Parathyroid adenoma (tissue), 2 donors: ENCODE measurements at regions not wholly inside any gene's neighbourhood (a gene's known extent, or its start where the extent isn't known, plus 50 kb on each side); places are given as distances from the start of the nearest gene placed in this dataset.

Experiments
- H2AFZ ChIP-seq: fragments of 300-600 bp; sonication (generic); one replicate; pipeline ENCODE4 v1.7.0; 2017; ENCODE audit warnings: antibody characterized with exemption, mild to moderate bottlenecking
- H3K27ac ChIP-seq: fragments of 300-600 bp; sonication (generic); one replicate; pipeline ENCODE4 v1.7.0; 2017
- H3K27me3 ChIP-seq: fragments of 300-600 bp; sonication (generic); one replicate; pipeline ENCODE4 v1.7.0; 2017; ENCODE audit warnings: low read length; ENCODE audit not compliant: control insufficient read depth, insufficient read depth
- H3K36me3 ChIP-seq: fragments of 300-600 bp; sonication (generic); one replicate; pipeline ENCODE4 v1.7.0; 2017; ENCODE audit warnings: low read length; ENCODE audit not compliant: control insufficient read depth, insufficient read depth
- H3K4me1 ChIP-seq: fragments of 300-600 bp; sonication (generic); one replicate; pipeline ENCODE4 v1.7.0; 2017; ENCODE audit warnings: control low read depth
- H3K4me2 ChIP-seq: fragments of 300-600 bp; sonication (generic); one replicate; pipeline ENCODE4 v1.7.0; 2017; ENCODE audit warnings: low read length
- H3K4me3 ChIP-seq: fragments of 300-600 bp; sonication (generic); one replicate; pipeline ENCODE4 v1.7.0; 2017; ENCODE audit warnings: low read depth, low read length
- H3K79me2 ChIP-seq: fragments of 300-600 bp; sonication (generic); one replicate; pipeline ENCODE4 v1.7.0; 2017; ENCODE audit warnings: control low read depth
- H3K9ac ChIP-seq: fragments of 300-600 bp; sonication (generic); one replicate; pipeline ENCODE4 v1.7.0; 2017; ENCODE audit warnings: mild to moderate bottlenecking
- H3K9me3 ChIP-seq: fragments of 300-600 bp; sonication (generic); one replicate; pipeline ENCODE4 v1.7.0; 2017; ENCODE audit warnings: low read length; ENCODE audit not compliant: control insufficient read depth
- CTCF ChIP-seq: fragments of 300-600 bp; sonication (generic); IDR thresholded peaks from one replicate; pipeline ENCODE4 v1.7.0; 2017; ENCODE audit warnings: antibody characterized with exemption, mild to moderate bottlenecking
- donor health status: primary hyperparathyroidism.

DNA sequence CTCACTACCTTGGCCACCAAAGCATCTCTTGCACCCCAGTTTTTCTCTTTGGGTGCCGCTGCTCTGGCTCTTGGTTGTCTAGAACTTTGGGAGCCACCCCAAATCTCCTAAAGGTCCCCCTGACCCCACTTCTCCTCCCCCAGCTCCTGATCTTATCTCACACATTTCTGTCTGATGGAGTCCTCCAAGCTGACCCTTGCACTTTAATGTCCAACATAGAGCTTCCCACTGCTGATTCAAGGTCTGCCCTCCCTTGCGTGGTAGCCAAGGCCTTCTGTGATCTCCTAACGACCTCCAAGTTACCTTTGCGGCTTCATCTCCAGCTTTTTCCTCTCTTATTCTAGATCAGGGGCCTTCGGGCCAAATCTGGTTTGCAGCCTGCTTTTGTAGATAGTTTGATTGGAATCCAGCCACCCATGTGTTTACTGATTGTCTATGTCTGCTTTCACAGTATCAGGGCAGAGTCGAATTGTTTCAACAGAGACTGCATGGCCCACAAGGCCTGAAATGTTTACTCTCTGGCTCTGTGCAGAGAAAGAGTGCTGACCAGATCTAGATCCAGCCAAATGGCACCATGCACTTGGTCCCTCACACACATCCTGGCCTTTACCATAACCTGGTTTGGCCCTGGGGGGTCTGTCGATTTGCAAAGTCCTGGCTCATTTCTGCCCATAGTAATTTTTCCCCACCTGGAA is 168.6 kb downstream of the HAPSTR1 start:
- Histone ChIP-seq H3K27ac (no peak overlapping the region), H3K36me3 (no peaks in the 10 kb centered on the region), H2AFZ (no peak overlapping the region), H3K4me3 (no peak overlapping the region), H3K9ac (no peak overlapping the region), H3K27me3 (no peaks in the 10 kb centered on the region), H3K4me1 (no peaks in the 10 kb centered on the region), H3K9me3 (no peaks in the 10 kb centered on the region), H3K4me2 (no peak overlapping the region), H3K79me2 (no peaks in the 10 kb centered on the region)
- no peak for TF ChIP-seq CTCF

DNA sequence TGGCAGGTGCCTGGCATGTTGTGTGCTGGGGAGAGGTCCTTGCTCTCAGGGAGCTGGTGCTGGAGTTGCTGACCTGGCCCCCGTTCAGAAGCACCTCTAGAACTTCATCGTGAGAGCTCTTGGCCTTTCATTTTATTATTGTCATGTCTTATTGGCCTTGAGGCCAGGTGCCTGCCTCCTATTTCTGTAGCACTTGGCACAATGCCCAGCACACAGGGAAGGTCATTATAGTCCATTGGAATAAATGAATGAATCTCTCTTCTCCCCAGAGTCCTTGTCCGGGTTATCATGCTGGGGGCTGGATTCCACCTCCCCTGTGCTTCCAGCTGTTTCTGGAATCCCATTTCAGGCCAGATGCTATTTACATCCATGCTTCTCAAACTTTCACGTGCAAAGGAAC is 169.2 kb downstream of the HAPSTR1 start:
- no peaks in the 10 kb centered on the region for H3K79me2 ChIP-seq
- no peaks in the 10 kb centered on the region for H3K4me1 ChIP-seq
- no peak overlapping the region for H3K4me3 ChIP-seq
- H3K9ac ChIP-seq = no peak overlapping the region
- no peaks in the 10 kb centered on the region for H3K9me3 ChIP-seq
- TF ChIP-seq CTCF = no peak
- H2AFZ ChIP-seq = no peak overlapping the region
- no peak overlapping the region for H3K4me2 ChIP-seq
- no peak overlapping the region for H3K27ac ChIP-seq
- H3K36me3 ChIP-seq = no peaks in the 10 kb centered on the region
- H3K27me3 ChIP-seq = no peaks in the 10 kb centered on the region

DNA sequence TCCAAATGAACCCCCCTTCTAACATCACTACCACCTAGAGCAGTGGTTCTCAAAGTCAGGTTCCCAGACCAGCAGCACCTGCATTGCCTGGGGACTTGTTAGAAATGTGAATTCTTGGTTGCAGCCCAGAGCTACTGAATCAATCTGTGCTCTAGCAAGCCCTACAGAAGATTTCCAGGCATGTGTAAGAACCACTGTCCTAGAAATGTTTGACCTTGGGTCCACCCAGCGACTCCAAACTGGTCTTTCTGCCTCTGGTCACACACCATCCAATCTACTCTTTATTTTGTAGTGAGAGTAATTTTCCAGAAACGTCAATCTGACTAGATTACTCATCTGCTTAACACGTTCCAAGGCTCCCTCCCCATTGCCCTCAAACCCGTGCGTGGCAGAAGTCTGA is 169.9 kb downstream of the HAPSTR1 start:
- H3K9ac ChIP-seq = no peak overlapping the region
- H2AFZ ChIP-seq = no peak overlapping the region
- no peaks in the 10 kb centered on the region for H3K79me2 ChIP-seq
- H3K4me3 ChIP-seq = no peak overlapping the region
- H3K27me3 ChIP-seq = no peaks in the 10 kb centered on the region
- H3K27ac ChIP-seq = no peak overlapping the region
- TF ChIP-seq CTCF = no peak
- H3K4me2 ChIP-seq = no peak overlapping the region
- no peaks in the 10 kb centered on the region for H3K4me1 ChIP-seq
- no peaks in the 10 kb centered on the region for H3K9me3 ChIP-seq
- H3K36me3 ChIP-seq = no peaks in the 10 kb centered on the region

- no peak overlapping the region for H3K4me3 ChIP-seq
- no peak for TF ChIP-seq CTCF
- H3K36me3 ChIP-seq = no peaks in the 10 kb centered on the region
- no peaks in the 10 kb centered on the region for H3K79me2 ChIP-seq
- H3K9me3 ChIP-seq = no peaks in the 10 kb centered on the region
- H3K4me2 ChIP-seq = no peak overlapping the region
- no peak overlapping the region for H2AFZ ChIP-seq
- no peaks in the 10 kb centered on the region for H3K27me3 ChIP-seq
- H3K9ac ChIP-seq = no peak overlapping the region
- H3K27ac ChIP-seq = no peak overlapping the region
- no peaks in the 10 kb centered on the region for H3K4me1 ChIP-seq
Measured at GRCh38 chr16:9262941-9263715, 171.7 kb downstream of the HAPSTR1 start.
